ENCODE measurements at regions not wholly inside any gene's neighbourhood (a gene's known extent, or its start where the extent isn't known, plus 50 kb on each side); places are given as distances from the start of the nearest gene placed in this dataset.

- no peak for TF ChIP-seq CTCF (IDR thresholded peaks at IDR 0.05)
- TF ChIP-seq POLR2A (IDR thresholded peaks at IDR 0.05; ENCODE audit: low read depth) = no peak
- no peak for TF ChIP-seq POLR2AphosphoS5 (IDR thresholded peaks at IDR 0.05)
Measured at GRCh38 chr4:34814266-34814665, 1430.0 kb downstream of the ARAP2 start.
